ENCODE measurements at regions not wholly inside any gene's neighbourhood (a gene's known extent, or its start where the extent isn't known, plus 50 kb on each side); places are given as distances from the start of the nearest gene placed in this dataset.

DNA sequence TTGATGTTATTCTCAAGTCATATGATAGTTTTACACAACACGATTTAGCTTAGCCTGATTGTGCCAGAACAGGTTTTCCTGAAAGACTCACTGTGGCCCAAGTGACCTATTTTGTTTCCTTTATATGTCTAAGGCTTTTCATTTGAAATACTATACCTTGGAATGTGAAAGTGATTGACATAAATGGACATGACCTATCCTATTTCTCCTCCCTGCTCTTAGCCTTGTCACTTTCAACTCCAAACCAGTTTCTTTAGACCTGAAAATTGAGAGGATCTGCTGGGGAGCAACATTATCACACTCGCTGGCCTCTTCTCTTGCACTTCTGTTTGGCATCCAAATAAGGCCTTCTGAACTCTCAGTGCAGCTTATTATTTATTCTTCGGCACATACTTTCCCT, 496.8 kb downstream of the MAT2B start (continued):
- TF ChIP-seq, protein P1, sequence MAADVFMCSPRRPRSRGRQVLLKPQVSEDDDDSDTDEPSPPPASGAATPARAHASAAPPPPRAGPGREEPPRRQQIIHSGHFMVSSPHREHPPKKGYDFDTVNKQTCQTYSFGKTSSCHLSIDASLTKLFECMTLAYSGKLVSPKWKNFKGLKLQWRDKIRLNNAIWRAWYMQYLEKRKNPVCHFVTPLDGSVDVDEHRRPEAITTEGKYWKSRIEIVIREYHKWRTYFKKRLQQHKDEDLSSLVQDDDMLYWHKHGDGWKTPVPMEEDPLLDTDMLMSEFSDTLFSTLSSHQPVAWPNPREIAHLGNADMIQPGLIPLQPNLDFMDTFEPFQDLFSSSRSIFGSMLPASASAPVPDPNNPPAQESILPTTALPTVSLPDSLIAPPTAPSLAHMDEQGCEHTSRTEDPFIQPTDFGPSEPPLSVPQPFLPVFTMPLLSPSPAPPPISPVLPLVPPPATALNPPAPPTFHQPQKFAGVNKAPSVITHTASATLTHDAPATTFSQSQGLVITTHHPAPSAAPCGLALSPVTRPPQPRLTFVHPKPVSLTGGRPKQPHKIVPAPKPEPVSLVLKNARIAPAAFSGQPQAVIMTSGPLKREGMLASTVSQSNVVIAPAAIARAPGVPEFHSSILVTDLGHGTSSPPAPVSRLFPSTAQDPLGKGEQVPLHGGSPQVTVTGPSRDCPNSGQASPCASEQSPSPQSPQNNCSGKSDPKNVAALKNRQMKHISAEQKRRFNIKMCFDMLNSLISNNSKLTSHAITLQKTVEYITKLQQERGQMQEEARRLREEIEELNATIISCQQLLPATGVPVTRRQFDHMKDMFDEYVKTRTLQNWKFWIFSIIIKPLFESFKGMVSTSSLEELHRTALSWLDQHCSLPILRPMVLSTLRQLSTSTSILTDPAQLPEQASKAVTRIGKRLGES (CRISPR knock-in tag; IDR thresholded peaks at IDR 0.05; ENCODE audit: borderline replicate concordance): no peak
- TF ChIP-seq ZNF160 (CRISPR knock-in tag; IDR thresholded peaks at IDR 0.05) (no peak), EZH2 (conservative IDR thresholded peaks at IDR 0.05; ENCODE audit: low read depth, low read length) (no peak)
- TF ChIP-seq, protein P2, sequence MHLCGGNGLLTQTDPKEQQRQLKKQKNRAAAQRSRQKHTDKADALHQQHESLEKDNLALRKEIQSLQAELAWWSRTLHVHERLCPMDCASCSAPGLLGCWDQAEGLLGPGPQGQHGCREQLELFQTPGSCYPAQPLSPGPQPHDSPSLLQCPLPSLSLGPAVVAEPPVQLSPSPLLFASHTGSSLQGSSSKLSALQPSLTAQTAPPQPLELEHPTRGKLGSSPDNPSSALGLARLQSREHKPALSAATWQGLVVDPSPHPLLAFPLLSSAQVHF (CRISPR knock-in tag; IDR thresholded peaks at IDR 0.05): no peak

DNA sequence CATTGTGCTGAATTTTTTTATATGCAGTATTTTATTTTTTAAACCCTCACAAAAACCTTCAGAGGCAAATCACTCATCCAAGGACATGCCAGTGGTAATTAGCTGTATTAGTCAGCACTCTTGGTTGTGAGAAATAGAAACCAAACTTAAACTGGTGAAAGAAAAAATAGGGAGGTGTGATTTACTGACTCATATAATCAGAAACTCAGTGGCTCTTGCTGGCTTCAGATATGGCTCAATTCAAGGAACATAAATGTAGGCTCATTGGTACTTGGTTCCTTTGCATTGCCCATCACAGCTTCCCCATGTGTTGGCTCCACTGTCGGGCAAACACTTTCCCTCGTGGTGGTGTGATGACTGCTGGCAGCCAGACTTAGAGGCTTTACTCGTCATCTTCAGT, 497.2 kb downstream of the MAT2B start:
- ChIA-PET POLR2A (no interaction called here), CTCF (ENCODE audit: low intra/inter-chr PET ratio, low total read pairs) (no interaction called here)
- H3K27me3 ChIP-seq (ENCODE audit: control insufficient read depth in 1 of 2, insufficient read depth in 2 of 2, low read length in 2 of 2): no peaks in the 10 kb centered on the region
- H3K4me1 ChIP-seq (ENCODE audit: insufficient read depth, low read length): no peaks in the 10 kb centered on the region
- ATAC-seq (no peak), DNase-seq (ENCODE audit: low spot score) (no peak), FAIRE-seq (no peak)
- intact Hi-C loops (cut with micrococcal nuclease; ENCODE audit: unreplicated experiment) (no loop called here), in situ Hi-C loops (cut with HindIII; ENCODE audit: extremely low pct_ligation_motif_present, low pct_unique_long_range_greater_than_20kb) (loop anchor here (25.0 kb wide), 2 partner anchors 510 to 1210 kb away; no protein-coding TSS in a partner anchor)
- H3K27ac ChIP-seq (ENCODE audit: extremely low read length, insufficient read depth, low read length): no peak overlapping the region
- H2AFZ ChIP-seq (ENCODE audit: low read length): no peak overlapping the region
- H3K9ac ChIP-seq (ENCODE audit: insufficient read depth, low read depth, low read length): no peak overlapping the region
- no peak overlapping the region for H3K4me3 ChIP-seq (replicated peaks in 1 of 3; ENCODE audit: insufficient read depth in 1 of 3, low read depth in 2 of 3, low read length in 3 of 3)
- H3K36me3 ChIP-seq (replicated peaks in 1 of 2; ENCODE audit: control insufficient read depth in 1 of 2, insufficient read depth in 2 of 2, low read length in 2 of 2): no peaks in the 10 kb centered on the region
- H3K79me2 ChIP-seq (ENCODE audit: insufficient read depth, low read length): no peaks in the 10 kb centered on the region
- no peaks in the 10 kb centered on the region for H3K9me3 ChIP-seq (ENCODE audit: low read length)
- no peaks in the 10 kb centered on the region for H4K20me1 ChIP-seq (ENCODE audit: insufficient read depth, low read length)
- H3K4me2 ChIP-seq (ENCODE audit: low read depth, low read length): no peak overlapping the region
- WGBS (ENCODE audit: low lambda C conversion rate): 3% methylated on average over 3 of the region's 3 CpGs
- no TSS peak for BruUV-seq (replicated peaks)
- TF ChIP-seq SPEN (CRISPR knock-in tag; IDR thresholded peaks at IDR 0.05; ENCODE audit: low read depth): no peak
- TF ChIP-seq, protein P3, sequence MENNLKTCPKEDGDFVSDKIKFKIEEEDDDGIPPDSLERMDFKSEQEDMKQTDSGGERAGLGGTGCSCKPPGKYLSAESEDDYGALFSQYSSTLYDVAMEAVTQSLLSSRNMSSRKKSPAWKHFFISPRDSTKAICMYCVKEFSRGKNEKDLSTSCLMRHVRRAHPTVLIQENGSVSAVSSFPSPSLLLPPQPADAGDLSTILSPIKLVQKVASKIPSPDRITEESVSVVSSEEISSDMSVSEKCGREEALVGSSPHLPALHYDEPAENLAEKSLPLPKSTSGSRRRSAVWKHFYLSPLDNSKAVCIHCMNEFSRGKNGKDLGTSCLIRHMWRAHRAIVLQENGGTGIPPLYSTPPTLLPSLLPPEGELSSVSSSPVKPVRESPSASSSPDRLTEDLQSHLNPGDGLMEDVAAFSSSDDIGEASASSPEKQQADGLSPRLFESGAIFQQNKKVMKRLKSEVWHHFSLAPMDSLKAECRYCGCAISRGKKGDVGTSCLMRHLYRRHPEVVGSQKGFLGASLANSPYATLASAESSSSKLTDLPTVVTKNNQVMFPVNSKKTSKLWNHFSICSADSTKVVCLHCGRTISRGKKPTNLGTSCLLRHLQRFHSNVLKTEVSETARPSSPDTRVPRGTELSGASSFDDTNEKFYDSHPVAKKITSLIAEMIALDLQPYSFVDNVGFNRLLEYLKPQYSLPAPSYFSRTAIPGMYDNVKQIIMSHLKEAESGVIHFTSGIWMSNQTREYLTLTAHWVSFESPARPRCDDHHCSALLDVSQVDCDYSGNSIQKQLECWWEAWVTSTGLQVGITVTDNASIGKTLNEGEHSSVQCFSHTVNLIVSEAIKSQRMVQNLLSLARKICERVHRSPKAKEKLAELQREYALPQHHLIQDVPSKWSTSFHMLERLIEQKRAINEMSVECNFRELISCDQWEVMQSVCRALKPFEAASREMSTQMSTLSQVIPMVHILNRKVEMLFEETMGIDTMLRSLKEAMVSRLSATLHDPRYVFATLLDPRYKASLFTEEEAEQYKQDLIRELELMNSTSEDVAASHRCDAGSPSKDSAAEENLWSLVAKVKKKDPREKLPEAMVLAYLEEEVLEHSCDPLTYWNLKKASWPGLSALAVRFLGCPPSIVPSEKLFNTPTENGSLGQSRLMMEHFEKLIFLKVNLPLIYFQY (CRISPR knock-in tag; IDR thresholded peaks at IDR 0.05; ENCODE audit: borderline replicate concordance): no peak
- no peak for TF ChIP-seq ZNF577 (CRISPR knock-in tag; IDR thresholded peaks at IDR 0.05; ENCODE audit: borderline replicate concordance, low read depth)
- no peak for TF ChIP-seq ZSCAN31 (CRISPR knock-in tag; IDR thresholded peaks at IDR 0.05; ENCODE audit: low read depth)
- TF ChIP-seq ZSCAN29 (CRISPR knock-in tag; conservative IDR thresholded peaks at IDR 0.05): no peak
- TF ChIP-seq, protein P4, sequence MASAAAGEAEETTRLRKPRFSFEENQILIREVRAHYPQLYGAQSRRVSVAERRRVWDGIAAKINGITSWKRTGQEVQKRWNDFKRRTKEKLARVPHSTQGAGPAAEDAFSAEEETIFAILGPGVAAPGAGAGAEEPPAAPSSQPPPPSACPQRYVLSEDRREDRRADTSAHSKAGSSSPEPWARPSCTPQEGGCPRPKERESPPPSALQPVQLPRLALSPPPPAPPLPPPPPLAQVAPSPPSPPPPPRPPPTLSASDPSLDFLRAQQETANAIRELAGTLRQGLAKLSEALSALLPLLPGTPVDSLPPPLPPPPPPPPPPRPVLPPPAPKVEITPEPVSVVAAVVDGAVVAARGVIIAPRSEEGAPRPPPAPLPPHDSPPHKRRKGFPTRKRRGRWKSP (CRISPR knock-in tag; IDR thresholded peaks at IDR 0.05): no peak
- no peak for TF ChIP-seq CEBPZ (IDR thresholded peaks at IDR 0.05; ENCODE audit: low read length)
